Stimulated activated CD4-positive, alpha-beta T cell treated with anti-CD3 and anti-CD28 coated beads, Interleukin-15, amount 100 ng/mL, for 1 hour (primary cell): ENCODE measurements at regions not wholly inside any gene's neighbourhood (a gene's known extent, or its start where the extent isn't known, plus 50 kb on each side); places are given as distances from the start of the nearest gene placed in this dataset.

Experiments
- DNase-seq, 2 donors: peaks; one replicate each; pipeline ENCODE4 v3.0.0-alpha.2; 2020; ENCODE audit warnings: low read depth in 1 of 2, low spot score in 1 of 2

- DNase-seq, result no peak
These were observed 320.0 kb upstream of the TNP1 start for GRCh38 chr2:217179854-217180253.

GRCh38 chr2:217178341-217178740 lies 318.5 kb upstream of the TNP1 start:
- no peak for DNase-seq

- DNase-seq, result no peak
These were observed 317.9 kb upstream of the TNP1 start for GRCh38 chr2:217177720-217178119.

GRCh38 chr2:217171874-217172273 lies 312.0 kb upstream of the TNP1 start:
- no peak for DNase-seq

GRCh38 chr2:217168496-217168895 lies 308.6 kb upstream of the TNP1 start:
- DNase-seq, result no peak

- no peak for DNase-seq
These were observed 307.7 kb upstream of the TNP1 start for GRCh38 chr2:217167531-217167930.

- no peak for DNase-seq
These were observed 306.5 kb upstream of the TNP1 start for GRCh38 chr2:217166241-217166850.

GRCh38 chr2:217165547-217165946 lies 305.7 kb upstream of the TNP1 start:
- DNase-seq, result no peak

GRCh38 chr2:217163987-217164386 lies 304.1 kb upstream of the TNP1 start:
- DNase-seq, result no peak

GRCh38 chr2:217162533-217162932 lies 302.7 kb upstream of the TNP1 start:
- DNase-seq, result no peak

- DNase-seq, result no peak
These were observed 301.4 kb upstream of the TNP1 start for GRCh38 chr2:217160978-217161973.

- no peak for DNase-seq
These were observed 300.4 kb upstream of the TNP1 start for GRCh38 chr2:217160103-217160743.

- no peak for DNase-seq
These were observed 299.1 kb upstream of the TNP1 start for GRCh38 chr2:217158928-217159327.

GRCh38 chr2:217157581-217157980 lies 297.7 kb upstream of the TNP1 start:
- no peak for DNase-seq

GRCh38 chr2:217156801-217157200 lies 296.9 kb upstream of the TNP1 start:
- DNase-seq, result no peak

GRCh38 chr2:217154923-217155322 lies 295.1 kb upstream of the TNP1 start:
- DNase-seq, result no peak

GRCh38 chr2:217153510-217153909 lies 293.6 kb upstream of the TNP1 start:
- no peak for DNase-seq

GRCh38 chr2:217152831-217153230 lies 293.0 kb upstream of the TNP1 start:
- no peak for DNase-seq

GRCh38 chr2:217151509-217152206 lies 291.8 kb upstream of the TNP1 start:
- DNase-seq, result no peak

GRCh38 chr2:217150236-217150635 lies 290.4 kb upstream of the TNP1 start:
- DNase-seq, result no peak

GRCh38 chr2:217149087-217149660 lies 289.3 kb upstream of the TNP1 start:
- no peak for DNase-seq
